Skeletal muscle satellite cell (primary cell): ENCODE measurements at regions not wholly inside any gene's neighbourhood (a gene's known extent, or its start where the extent isn't known, plus 50 kb on each side); places are given as distances from the start of the nearest gene placed in this dataset.

Experiments
- H3K27me3 ChIP-seq: 2 replicates; pipeline ENCODE4 v1.7.0; 2013; ENCODE audit warnings: low read length; ENCODE audit not compliant: control insufficient read depth, insufficient read depth
- H3K36me3 ChIP-seq: 2 replicates; pipeline ENCODE4 v1.7.0; 2013; ENCODE audit warnings: mild to moderate bottlenecking, control low read depth, low read length; ENCODE audit not compliant: insufficient read depth
- H3K4me1 ChIP-seq: 2 replicates; pipeline ENCODE4 v1.7.0; 2013; ENCODE audit warnings: low read length; ENCODE audit not compliant: control insufficient read depth, insufficient read depth
- H3K4me2 ChIP-seq: 2 replicates; pipeline ENCODE4 v1.7.0; 2013; ENCODE audit warnings: mild to moderate bottlenecking, low read length
- H3K4me3 ChIP-seq: 2 replicates; pipeline ENCODE4 v1.7.0; 2013; ENCODE audit warnings: low read length
- H3K9ac ChIP-seq: 2 replicates; pipeline ENCODE4 v1.7.0; 2013; ENCODE audit warnings: mild to moderate bottlenecking, low read depth, low read length, moderate library complexity
- H3K9me3 ChIP-seq: replicated peaks from 2 replicates; pipeline ENCODE4 v1.7.0; 2013; ENCODE audit warnings: mild to moderate bottlenecking, control low read depth, low read length

DNA sequence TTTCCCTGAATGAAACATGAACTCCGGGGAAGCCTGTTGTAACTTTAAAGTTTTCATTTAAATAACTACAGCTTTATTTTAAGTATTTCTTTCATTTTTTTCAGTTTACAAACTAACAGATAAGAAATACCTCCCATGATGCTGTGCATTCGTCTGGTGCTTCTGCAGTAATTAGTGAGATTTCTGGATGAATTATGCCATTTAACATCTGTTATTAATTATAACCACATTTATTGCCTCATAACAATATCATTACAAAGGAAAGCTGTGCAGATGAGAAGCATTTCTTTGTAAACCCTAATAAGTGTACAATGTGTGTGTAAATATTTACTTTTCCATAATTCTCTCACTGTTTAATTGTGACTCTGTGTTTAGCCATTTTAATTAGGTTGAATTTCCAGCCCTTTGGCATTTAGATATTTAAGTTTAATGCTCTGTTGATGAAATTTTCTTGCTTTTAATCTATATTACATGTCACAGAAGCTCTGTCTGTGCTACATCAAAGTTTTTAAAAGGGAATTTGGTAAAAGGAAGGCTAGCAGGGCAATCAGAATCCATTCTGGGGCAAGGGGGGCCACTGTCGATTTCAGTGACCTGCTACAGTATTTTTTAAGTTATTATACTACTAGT is 418.0 kb downstream of the SPATA31D1 start:
- Histone ChIP-seq H3K9me3 (no peaks in the 10 kb centered on the region), H3K4me1 (no peaks in the 10 kb centered on the region), H3K4me2 (no peak overlapping the region), H3K4me3 (no peak overlapping the region), H3K36me3 (no peaks in the 10 kb centered on the region), H3K9ac (no peak overlapping the region), H3K27me3 (no peaks in the 10 kb centered on the region)

- Histone ChIP-seq H3K4me3 (no peak overlapping the region), H3K4me2 (no peak overlapping the region), H3K9me3 (no peaks in the 10 kb centered on the region), H3K4me1 (no peaks in the 10 kb centered on the region), H3K9ac (no peak overlapping the region), H3K36me3 (no peaks in the 10 kb centered on the region), H3K27me3 (no peaks in the 10 kb centered on the region)
These were observed 421.7 kb downstream of the SPATA31D1 start for GRCh38 chr9:82410306-82410705.

DNA sequence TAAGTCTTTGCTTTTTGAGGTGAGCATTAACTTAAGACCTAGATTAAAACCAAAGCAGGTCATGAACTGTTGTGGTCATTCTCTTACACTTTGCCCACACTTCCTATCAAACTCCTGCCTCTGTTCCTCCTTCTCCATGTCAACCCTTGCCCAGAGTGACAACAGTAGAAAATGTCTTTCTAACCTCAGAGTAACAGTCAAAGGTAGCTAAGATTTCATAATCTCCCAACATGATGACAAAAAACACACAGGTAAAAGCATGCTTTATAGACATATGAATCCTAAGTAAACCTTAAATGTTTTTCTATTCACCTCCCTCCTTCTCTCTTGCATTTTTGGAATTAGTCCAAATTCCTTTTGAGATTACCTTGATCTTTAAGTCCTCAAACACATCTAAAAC is 422.3 kb downstream of the SPATA31D1 start:
- Histone ChIP-seq H3K4me1 (no peaks in the 10 kb centered on the region), H3K27me3 (no peaks in the 10 kb centered on the region), H3K36me3 (no peaks in the 10 kb centered on the region), H3K4me2 (no peak overlapping the region), H3K9me3 (no peaks in the 10 kb centered on the region), H3K9ac (no peak overlapping the region), H3K4me3 (no peak overlapping the region)

- H3K4me3 ChIP-seq: no peak overlapping the region
- no peaks in the 10 kb centered on the region for H3K27me3 ChIP-seq
- no peaks in the 10 kb centered on the region for H3K9me3 ChIP-seq
- H3K36me3 ChIP-seq: no peaks in the 10 kb centered on the region
- H3K4me2 ChIP-seq: no peak overlapping the region
- no peaks in the 10 kb centered on the region for H3K4me1 ChIP-seq
- no peak overlapping the region for H3K9ac ChIP-seq
These were observed 424.2 kb downstream of the SPATA31D1 start for GRCh38 chr9:82412586-82413305.

GRCh38 chr9:82417501-82417900 is 428.9 kb downstream of the SPATA31D1 start:
- Histone ChIP-seq H3K9ac (no peak overlapping the region), H3K27me3 (no peaks in the 10 kb centered on the region), H3K4me2 (no peak overlapping the region), H3K36me3 (no peaks in the 10 kb centered on the region), H3K4me3 (no peak overlapping the region), H3K9me3 (no peaks in the 10 kb centered on the region), H3K4me1 (no peaks in the 10 kb centered on the region)

DNA sequence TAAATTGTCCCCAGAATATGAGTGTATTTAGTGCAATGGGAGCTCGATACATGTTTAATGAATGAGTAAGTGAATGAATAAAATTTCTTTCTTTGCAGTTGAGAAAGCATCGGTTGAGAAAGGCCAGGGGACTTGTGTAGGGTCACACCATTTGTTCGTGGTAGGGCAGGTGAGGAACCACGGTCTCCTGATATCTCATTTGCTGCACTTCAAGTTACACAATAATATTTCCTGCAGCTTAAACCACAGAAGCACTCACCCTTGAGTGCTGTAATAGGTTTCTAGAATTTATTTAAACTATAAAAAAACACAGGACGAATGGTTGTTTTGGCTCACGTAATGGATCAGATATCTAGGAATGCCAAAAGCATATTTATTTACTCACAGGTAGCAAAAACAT is 429.8 kb downstream of the SPATA31D1 start:
- H3K36me3 ChIP-seq: no peaks in the 10 kb centered on the region

GRCh38 chr9:82419696-82420486 is 431.3 kb downstream of the SPATA31D1 start:
- Histone ChIP-seq H3K9ac (no peak overlapping the region), H3K27me3 (no peaks in the 10 kb centered on the region), H3K4me1 (no peaks in the 10 kb centered on the region), H3K4me2 (no peak overlapping the region), H3K9me3 (no peaks in the 10 kb centered on the region), H3K4me3 (no peak overlapping the region), H3K36me3 (no peaks in the 10 kb centered on the region)

More for the DNA sequence above, 429.8 kb downstream of the SPATA31D1 start:
- Histone ChIP-seq H3K4me1 (no peaks in the 10 kb centered on the region), H3K4me3 (no peak overlapping the region), H3K27me3 (no peaks in the 10 kb centered on the region), H3K9me3 (no peaks in the 10 kb centered on the region), H3K4me2 (no peak overlapping the region), H3K9ac (no peak overlapping the region)

- H3K9ac ChIP-seq: no peak overlapping the region
- no peak overlapping the region for H3K4me3 ChIP-seq
- H3K36me3 ChIP-seq: no peaks in the 10 kb centered on the region
- no peaks in the 10 kb centered on the region for H3K9me3 ChIP-seq
- no peaks in the 10 kb centered on the region for H3K27me3 ChIP-seq
- no peak overlapping the region for H3K4me2 ChIP-seq
- H3K4me1 ChIP-seq: no peaks in the 10 kb centered on the region
These were observed 432.9 kb downstream of the SPATA31D1 start for GRCh38 chr9:82421498-82421897.

DNA sequence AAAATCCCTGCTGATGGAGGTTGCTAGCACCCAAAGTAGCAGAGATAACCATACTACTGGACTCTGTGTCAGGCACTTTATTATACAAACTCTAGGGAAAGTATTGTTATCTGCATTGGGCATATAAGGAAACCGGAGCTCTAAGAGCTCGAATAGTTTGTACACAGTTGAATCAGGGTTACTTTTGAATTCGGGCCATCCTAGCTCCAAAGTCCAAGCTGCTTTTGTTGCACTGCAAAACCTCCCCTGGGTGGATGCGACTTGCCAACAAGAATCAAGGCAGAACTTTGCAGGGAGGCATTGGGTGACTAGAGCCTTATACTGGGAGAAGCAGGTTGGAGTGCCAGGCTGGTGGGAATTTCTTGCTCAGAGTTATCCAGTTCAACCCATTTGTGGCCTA is 435.1 kb downstream of the SPATA31D1 start:
- H3K4me1 ChIP-seq: no peaks in the 10 kb centered on the region
- no peak overlapping the region for H3K9ac ChIP-seq
- H3K4me2 ChIP-seq: no peak overlapping the region
- H3K27me3 ChIP-seq: no peaks in the 10 kb centered on the region
- no peak overlapping the region for H3K4me3 ChIP-seq
- H3K9me3 ChIP-seq: no peaks in the 10 kb centered on the region
- no peaks in the 10 kb centered on the region for H3K36me3 ChIP-seq

- Histone ChIP-seq H3K4me3 (no peak overlapping the region), H3K4me1 (no peaks in the 10 kb centered on the region), H3K36me3 (no peaks in the 10 kb centered on the region), H3K9ac (no peak overlapping the region), H3K9me3 (no peaks in the 10 kb centered on the region), H3K27me3 (no peaks in the 10 kb centered on the region), H3K4me2 (no peak overlapping the region)
These were observed 436.1 kb downstream of the SPATA31D1 start for GRCh38 chr9:82424599-82425120.

DNA sequence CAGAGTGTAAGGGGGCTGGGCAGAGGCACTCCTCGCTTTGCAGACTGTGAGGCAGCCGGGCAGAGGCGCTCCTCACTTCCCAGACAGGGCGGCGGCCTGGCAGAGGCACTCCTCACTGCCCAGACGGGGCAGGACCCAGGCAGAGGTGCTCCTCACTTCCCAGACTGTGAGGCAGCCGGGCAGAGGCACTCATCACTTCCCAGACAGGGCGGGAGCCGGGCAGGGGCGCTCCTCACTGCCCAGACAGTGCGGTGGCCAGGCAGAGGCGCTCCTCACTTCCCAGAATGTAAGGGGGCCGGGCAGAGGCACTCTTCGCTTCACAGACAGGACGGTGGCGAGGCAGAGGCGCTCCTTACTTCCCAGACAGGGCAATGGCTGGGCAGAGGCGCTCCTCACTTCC is 442.5 kb downstream of the SPATA31D1 start:
- Histone ChIP-seq H3K36me3 (no peaks in the 10 kb centered on the region), H3K4me3 (no peak overlapping the region), H3K4me1 (no peaks in the 10 kb centered on the region), H3K9ac (no peak overlapping the region), H3K9me3 (no peaks in the 10 kb centered on the region), H3K4me2 (no peak overlapping the region), H3K27me3 (no peaks in the 10 kb centered on the region)
